NCI-H1417 (cell line): ENCODE measurements at regions not wholly inside any gene's neighbourhood (a gene's known extent, or its start where the extent isn't known, plus 50 kb on each side); places are given as distances from the start of the nearest gene placed in this dataset.
"Not testable (repeated sequence)": the region's sequence is repeated elsewhere in the genome, so short reads cannot be mapped to it uniquely, and the experiment has no call there.

Source experiments
- DNase-seq, 3 experiments: peaks; one replicate each; lab custom pipeline; 2025; lab: John Stamatoyannopoulos, UW

- DNase-seq = no peak
These were observed 593.5 kb upstream of the SOX9 start for GRCh38 chr17:71527311-71527710.

DNA sequence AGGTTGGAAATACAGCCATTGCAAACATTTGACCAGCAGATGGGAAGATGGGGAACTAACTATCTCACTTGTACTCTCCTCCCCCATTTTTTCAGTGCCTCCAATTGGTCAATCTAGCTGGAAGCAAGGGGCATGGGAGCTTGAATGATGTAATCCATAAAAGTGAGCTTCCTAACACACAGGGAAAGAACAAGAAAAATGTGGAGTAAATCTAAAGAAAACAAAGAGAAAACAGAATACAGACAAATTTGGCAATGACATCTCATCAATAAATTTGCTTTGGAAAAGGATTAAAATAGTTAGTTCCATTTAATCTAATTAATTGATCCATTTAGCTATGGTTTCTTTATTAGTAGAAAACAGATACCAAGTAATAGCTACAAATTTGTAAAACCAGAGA is 592.6 kb upstream of the SOX9 start:
- DNase-seq = no peak

DNA sequence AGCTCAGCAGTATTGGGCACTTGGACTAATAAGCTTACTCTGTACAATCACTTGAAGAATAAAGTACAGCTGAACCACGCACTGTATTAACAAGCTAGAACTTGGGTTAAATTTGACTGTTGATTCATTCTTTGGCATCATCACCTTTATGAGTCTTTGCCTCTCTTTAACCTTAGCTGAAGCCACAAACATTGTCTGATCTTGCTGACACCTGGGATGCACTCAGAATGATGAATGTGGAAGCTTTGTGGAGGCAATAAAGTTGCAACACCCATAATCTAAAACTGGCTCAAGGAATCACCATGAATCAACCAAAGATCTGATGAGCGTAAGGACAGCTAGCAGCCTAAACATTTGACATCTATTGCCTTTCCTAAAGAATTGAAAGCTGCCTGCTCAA is 590.6 kb upstream of the SOX9 start:
- DNase-seq = no peak

GRCh38 chr17:71535321-71535720 is 585.5 kb upstream of the SOX9 start:
- no peak for DNase-seq

- DNase-seq = no peak
These were observed 574.4 kb upstream of the SOX9 start for GRCh38 chr17:71546419-71546818.

GRCh38 chr17:71547904-71548303 is 572.9 kb upstream of the SOX9 start:
- no peak for DNase-seq

DNA sequence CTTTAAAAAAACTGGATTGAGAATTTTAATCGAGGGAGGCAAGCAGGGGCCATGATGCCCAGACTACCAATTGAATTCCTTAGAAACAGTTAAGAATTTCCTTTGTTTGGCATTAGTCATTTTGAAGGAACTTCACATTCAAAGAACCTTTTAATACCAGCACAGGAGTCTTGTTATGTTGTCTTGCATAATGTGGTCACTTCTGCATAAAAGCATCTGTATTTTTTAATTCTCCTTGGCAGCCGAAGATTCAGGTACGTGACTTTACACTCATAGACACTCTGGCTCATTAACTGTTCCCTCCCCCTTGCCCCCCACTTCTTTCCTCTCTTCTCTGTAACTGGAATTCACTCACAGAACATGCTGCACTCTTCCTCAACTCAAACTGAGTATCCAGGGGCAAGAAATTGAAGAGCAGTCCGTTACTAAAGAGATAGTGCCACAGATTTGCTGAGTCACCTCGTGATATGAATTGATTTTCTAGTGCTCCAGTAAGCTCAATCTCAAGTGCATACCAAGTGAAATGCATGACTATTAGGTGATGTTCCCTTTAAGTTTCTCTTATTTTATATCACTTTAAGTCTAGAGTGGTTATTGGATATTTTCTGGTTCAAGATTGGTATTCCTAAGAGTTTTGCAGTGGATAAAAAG is 572.2 kb upstream of the SOX9 start:
- no peak for DNase-seq

GRCh38 chr17:71550675-71551074 is 570.1 kb upstream of the SOX9 start:
- DNase-seq = no peak

DNA sequence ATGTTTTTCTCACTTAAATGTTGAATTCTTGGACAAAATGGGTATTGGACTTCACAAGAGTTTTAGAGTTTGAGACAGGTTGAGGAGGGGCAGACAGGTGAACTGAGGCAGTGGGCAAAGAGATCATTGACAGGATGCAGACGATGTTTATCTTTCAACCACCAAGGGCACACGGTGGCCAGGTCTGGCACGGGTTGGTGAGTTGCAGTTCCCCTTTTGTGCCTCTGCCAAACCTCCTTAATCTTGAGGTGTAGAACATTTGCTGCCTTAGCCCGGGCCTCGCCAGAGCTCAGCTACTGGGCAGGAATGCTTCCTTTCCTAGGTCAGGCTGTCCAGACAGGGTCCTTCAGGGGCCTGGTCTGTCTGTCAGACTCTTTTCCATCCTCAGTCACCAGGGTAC is 567.4 kb upstream of the SOX9 start:
- DNase-seq = no peak

GRCh38 chr17:71558901-71559300 is 561.9 kb upstream of the SOX9 start:
- no peak for DNase-seq

DNA sequence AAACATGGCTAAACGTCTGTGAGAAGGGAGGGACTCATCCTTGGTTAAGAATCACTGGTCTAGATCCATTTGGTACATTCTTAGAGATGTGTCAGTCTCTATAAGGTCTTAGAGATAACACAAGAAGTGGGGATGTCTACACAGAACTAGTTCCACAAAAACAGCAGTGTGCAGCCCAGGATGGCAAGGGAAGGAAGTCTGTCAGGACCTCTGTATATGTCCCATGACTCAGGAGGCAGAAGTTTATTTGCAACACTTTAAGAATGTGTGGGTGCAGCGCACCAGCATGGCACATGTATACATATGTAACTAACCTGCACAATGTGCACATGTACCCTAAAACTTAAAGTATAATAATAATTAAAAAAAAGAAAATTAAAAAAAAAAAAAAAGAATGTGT is 548.5 kb upstream of the SOX9 start:
- no peak for DNase-seq

DNA sequence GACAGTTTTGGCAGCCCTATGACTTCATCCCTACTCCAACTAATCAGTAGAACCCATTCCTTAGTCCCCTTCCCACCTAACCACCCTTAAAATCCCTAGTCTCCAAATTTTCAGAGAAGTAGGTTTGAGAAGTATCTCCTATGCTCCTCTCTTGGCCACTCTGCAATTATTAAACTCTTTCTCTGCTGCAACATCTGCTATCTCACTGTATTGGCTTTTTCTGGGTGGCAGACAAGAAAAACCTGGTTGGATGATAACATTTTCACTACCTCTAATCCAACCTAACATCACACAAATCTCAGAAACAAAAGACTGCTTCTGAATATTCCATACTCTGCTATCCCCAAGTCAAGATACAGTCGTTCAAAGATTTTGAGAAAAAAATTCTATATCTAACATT is 542.4 kb upstream of the SOX9 start:
- DNase-seq = no peak

DNA sequence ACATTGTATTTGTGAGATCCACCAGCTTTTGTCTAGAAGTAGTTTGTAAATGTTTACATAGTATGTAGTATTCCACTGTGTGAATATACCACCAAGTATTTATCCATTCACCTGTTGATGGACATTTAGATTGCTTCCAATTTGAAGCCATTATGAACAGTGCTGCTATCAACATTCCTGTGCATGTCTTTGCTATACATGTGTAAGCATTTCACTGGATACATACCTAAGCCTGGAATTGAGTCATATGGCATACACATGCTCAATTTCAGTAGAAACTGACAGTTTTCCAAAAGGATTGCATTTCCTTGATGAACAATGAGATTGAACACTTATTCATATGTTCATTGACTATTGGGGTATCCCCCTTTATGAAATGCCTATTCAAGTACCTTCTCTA is 540.6 kb upstream of the SOX9 start:
- DNase-seq = no peak

DNA sequence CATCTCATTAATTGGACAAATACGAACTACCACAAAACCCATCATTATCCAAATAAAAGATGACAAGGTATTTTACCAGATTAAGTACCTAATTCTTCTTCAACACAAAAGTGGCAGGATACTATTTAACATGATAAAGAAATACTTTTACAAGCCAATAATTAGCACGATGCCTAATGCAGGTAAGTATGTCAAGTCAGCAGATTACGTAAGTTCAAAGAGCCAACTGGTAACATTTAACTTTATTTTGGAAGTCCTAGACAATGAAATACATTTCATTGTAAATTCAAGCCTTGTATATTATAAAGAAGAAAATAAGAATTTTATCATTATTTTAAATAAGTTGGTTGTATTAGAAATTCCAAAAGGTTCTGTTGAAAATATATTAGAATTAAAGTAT is 535.3 kb upstream of the SOX9 start:
- DNase-seq = peak in 1 of 3 experiments; percentile 33

DNA sequence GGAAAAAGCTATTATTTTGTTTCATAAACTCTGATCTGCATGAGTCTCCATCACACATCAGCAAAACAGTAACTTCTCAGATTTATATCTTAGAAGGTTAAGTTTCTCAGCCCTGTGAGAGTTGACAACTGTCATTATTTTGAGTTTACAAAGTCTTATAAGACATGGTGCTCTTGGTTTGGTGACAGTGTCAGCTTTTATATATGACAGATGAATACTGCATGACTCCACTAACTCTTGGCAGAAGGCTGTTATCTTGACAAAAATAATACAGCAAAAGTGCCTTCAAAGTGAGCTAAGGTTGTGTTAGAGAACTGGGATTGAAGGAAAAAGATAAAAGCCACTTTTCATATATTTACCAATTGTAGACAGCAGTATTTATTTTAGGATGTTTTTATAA is 528.4 kb upstream of the SOX9 start:
- DNase-seq = no peak

DNA sequence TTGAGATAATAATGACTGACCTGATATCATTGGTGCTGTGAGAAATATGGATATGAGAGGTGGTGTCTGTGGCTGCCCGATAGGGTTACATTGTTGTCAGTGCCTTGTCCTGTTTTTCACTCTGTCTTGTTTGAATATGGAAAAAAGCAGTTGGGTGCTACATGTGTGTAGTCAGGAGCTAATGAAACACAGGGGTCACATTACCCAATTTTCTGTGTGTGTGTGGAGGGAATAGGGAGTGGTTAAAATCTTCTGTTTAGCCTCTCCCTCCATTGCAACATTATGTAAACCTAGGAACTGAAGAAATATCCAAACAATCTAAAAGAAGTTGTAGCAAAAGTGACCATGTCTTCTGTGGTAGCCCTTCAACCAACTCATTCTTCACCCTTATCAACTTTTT is 527.7 kb upstream of the SOX9 start:
- DNase-seq = no peak

- DNase-seq = not testable (repeated sequence)
These were observed 521.2 kb upstream of the SOX9 start for GRCh38 chr17:71599583-71599982.

- DNase-seq = no peak
These were observed 520.6 kb upstream of the SOX9 start for GRCh38 chr17:71600137-71600789.

- DNase-seq = no peak
These were observed 518.8 kb upstream of the SOX9 start for GRCh38 chr17:71601894-71602504.

- peak in 2 of 3 experiments; percentile 51 to 76 for DNase-seq
These were observed 506.8 kb upstream of the SOX9 start for GRCh38 chr17:71613996-71614395.

DNA sequence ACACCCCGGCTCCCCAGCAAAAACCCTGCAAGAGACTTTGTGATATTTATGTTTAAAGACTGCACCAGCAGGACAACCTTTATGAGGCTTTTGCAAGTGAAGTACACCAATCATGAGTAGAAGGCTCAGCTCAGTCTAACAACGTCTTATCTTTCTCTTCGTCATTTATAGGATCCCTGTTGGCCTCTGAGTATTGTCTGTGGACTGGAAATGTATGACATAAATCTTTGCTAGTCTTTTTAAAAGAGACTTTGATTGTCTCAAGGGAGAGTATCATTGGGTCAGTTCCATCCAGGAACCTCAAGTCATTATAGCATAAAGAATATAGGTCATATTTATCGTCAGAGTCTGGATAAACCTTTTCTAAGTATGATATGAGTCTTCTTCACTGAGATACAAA is 505.0 kb upstream of the SOX9 start:
- no peak for DNase-seq

DNA sequence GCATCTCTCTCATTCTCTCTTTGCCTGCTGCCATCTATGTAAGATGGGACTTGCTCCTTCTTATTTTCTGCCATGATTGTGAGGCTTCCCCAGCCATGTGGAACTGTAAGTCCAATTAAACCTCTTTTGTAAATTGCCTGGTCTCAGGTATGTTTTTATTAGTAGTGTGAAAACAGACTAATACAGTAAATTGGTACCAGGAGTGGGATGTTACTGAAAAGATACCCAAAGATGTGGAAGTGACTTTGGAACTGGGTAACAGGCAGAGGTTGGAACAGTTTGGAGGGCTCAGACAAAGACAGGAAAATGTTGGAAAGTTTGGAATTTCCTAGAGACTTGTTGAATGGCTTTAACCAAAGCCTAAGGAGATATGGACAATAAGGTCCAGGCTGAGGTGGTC is 503.1 kb upstream of the SOX9 start:
- DNase-seq = not testable (repeated sequence)

GRCh38 chr17:71625330-71625729 is 495.5 kb upstream of the SOX9 start:
- DNase-seq = no peak

DNA sequence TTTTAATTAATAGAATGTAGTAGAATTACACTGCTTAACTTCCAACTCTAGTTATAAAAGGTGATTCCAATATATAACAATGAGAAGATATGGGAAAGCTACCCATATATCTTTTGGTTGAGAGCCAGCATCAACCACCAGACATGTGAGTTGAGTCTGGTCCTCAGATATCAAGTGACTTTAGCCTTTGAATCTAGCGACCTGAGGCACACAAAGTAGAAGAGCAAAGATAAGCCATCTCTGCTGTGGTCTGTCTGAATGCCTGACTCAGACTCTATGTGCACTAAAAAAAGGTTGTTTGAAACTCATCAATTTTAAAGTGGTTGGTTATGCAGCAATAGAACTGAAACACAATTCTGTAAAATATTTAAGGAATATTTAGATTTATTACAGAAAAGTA is 492.5 kb upstream of the SOX9 start:
- DNase-seq = no peak
